K562 (cell line): ENCODE measurements at regions not wholly inside any gene's neighbourhood (a gene's known extent, or its start where the extent isn't known, plus 50 kb on each side); places are given as distances from the start of the nearest gene placed in this dataset.
"Not testable (repeated sequence)": the region's sequence is repeated elsewhere in the genome, so short reads cannot be mapped to it uniquely, and the experiment has no call there.

Experiments used
- ATAC-seq: fragments of 200-7000 bp; cut with Tn5 transposase; 3 replicates; pipeline ENCODE4 v1.9.1; 2020; ENCODE audit warnings: moderate library complexity
- BruUV-seq: library from RNA; stranded (reverse); fragments of 400-500 nt; replicated peaks from 2 replicates; lab custom pipeline; 2021; lab: Mats Ljungman, UMichigan
- CTCF ChIA-PET: fragments of 300-600 bp; formaldehyde crosslinking; extraction: SDS; loops from one replicate; lab custom pipeline; 2021; ENCODE audit warnings: low intra/inter-chr PET ratio; lab: Yijun Ruan, JAX
- POLR2A ChIA-PET: fragments of 300-600, 350-650 bp; sonication (Branson Sonifier 250); formaldehyde crosslinking; extraction: SDS; loops from one replicate; lab custom pipeline; 2021; ENCODE audit warnings: antibody characterized with exemption, inconsistent platforms; lab: Yijun Ruan, JAX
- DNase-seq, 4 experiments: peaks; one replicate each; pipeline versions ENCODE4 v3.0.0 to v3.0.0-alpha.2; 2011 to 2018; ENCODE audit warnings: low spot score in 3 of 4, mixed read lengths in 3 of 4; ENCODE audit errors: extremely low read depth in 1 of 4
- FAIRE-seq: peaks from 2 replicates; lab custom pipeline; 2011; peaks lifted over from hg19 to GRCh38; lab: Jason Lieb, UNC
- H2AFZ ChIP-seq: 2 replicates; pipeline ENCODE4 v1.6.0; 2011; ENCODE audit warnings: low read depth, low read length, control low read depth, inconsistent platforms
- H3K27ac ChIP-seq: fragments of 200-600 bp; 3 replicates; pipeline ENCODE4 v1.8.0; 2011; ENCODE audit warnings: low read depth, mild to moderate bottlenecking, control low read depth, inconsistent platforms, low read length, moderate library complexity, mixed read lengths; ENCODE audit errors: extremely low read depth
- H3K27me3 ChIP-seq, 2 experiments: fragments of 300-600 bp in 1 of 2; 2 replicates in 1 of 2; 3 replicates in 1 of 2; pipeline versions ENCODE4 v1.6.0 to v1.8.0; 2011; ENCODE audit warnings: inconsistent platforms in 2 of 2, low read length in 2 of 2, mild to moderate bottlenecking in 1 of 2, mixed read lengths in 1 of 2, moderate library complexity in 1 of 2; ENCODE audit not compliant: control insufficient read depth in 2 of 2, insufficient read depth in 2 of 2
- H3K36me3 ChIP-seq: fragments of 300-600 bp; 3 replicates; pipeline ENCODE4 v1.8.0; 2011; ENCODE audit warnings: mild to moderate bottlenecking, low read length, inconsistent platforms; ENCODE audit not compliant: control insufficient read depth, insufficient read depth
- H3K4me1 ChIP-seq, 2 experiments: fragments of 200-600 bp in 1 of 2; replicated peaks in 1 of 2; 2 replicates in 1 of 2; 3 replicates in 1 of 2; pipeline versions ENCODE4 v1.5.1 to v1.8.0; 2011; ENCODE audit warnings: inconsistent platforms in 2 of 2, low read length in 2 of 2, mild to moderate bottlenecking in 1 of 2, mixed read lengths in 1 of 2, moderate library complexity in 1 of 2; ENCODE audit not compliant: control insufficient read depth in 2 of 2, insufficient read depth in 2 of 2
- H3K4me2 ChIP-seq: 2 replicates; pipeline ENCODE4 v1.6.1; 2011; ENCODE audit warnings: low read length, control low read depth, inconsistent platforms, mixed read lengths; ENCODE audit not compliant: insufficient read depth
- H3K4me3 ChIP-seq: fragments of 200-600 bp; sonication (generic), shearing (Covaris generic); 2 replicates; pipeline ENCODE4 v1.5.1; 2016; ENCODE audit warnings: control low read depth, inconsistent platforms
- H3K79me2 ChIP-seq: fragments of 200-600 bp; 3 replicates; pipeline ENCODE4 v1.8.0; 2011; ENCODE audit warnings: low read length, inconsistent platforms; ENCODE audit not compliant: control insufficient read depth, insufficient read depth
- H3K9ac ChIP-seq, 2 experiments: 2 replicates each; pipeline versions ENCODE4 v1.6.0 to v1.6.1; 2011; ENCODE audit warnings: low read depth in 2 of 2, low read length in 2 of 2, control low read depth in 1 of 2, inconsistent platforms in 1 of 2, mild to moderate bottlenecking in 1 of 2, mixed read lengths in 1 of 2; ENCODE audit not compliant: insufficient read depth in 1 of 2
- H3K9me1 ChIP-seq: one replicate; pipeline ENCODE4 v1.6.0; 2011; ENCODE audit warnings: inconsistent platforms, mild to moderate bottlenecking, low read length, moderate library complexity; ENCODE audit not compliant: control insufficient read depth, insufficient read depth
- H3K9me3 ChIP-seq: replicated peaks from 2 replicates; pipeline ENCODE4 v1.5.1; 2011; ENCODE audit warnings: low read depth, low read length, inconsistent platforms; ENCODE audit not compliant: control insufficient read depth, insufficient read depth
- H4K20me1 ChIP-seq: replicated peaks from 2 replicates; pipeline ENCODE4 v1.6.1; 2011; ENCODE audit warnings: low read length, inconsistent platforms, mixed read lengths; ENCODE audit not compliant: control insufficient read depth, insufficient read depth
- BRD9 ChIP-seq: fragments of 450-650 bp; IDR thresholded peaks from 2 replicates; pipeline ENCODE4 v1.6.1; 2018; ENCODE audit warnings: low read depth; ENCODE audit not compliant: partially characterized antibody
- ETV6 ChIP-seq, 3 experiments: fragments of 150-350 bp in 1 of 3; sonication (generic) in 1 of 3; formaldehyde crosslinking in 1 of 3; IDR thresholded peaks; 2 replicates each; pipeline versions ENCODE4 v1.6.1 to v1.8.0; 2014 to 2022; ENCODE audit warnings: borderline replicate concordance in 2 of 3, low read depth in 2 of 3, antibody characterized with exemption in 1 of 3, low read length in 1 of 3, mild to moderate bottlenecking in 1 of 3, missing genetic modification reagents in 1 of 3
- HLTF ChIP-seq: fragments of 450-650 bp; IDR thresholded peaks from 2 replicates; pipeline ENCODE4 v1.6.1; 2016
- KDM4B ChIP-seq, 2 experiments: fragments of 450-650 bp in 1 of 2; sonication (generic) in 1 of 2; IDR thresholded peaks; 2 replicates each; pipeline ENCODE4 v1.6.1; 2016 to 2017; ENCODE audit warnings: borderline replicate concordance in 2 of 2, antibody characterized with exemption in 1 of 2, low read depth in 1 of 2, mild to moderate bottlenecking in 1 of 2
- SAFB ChIP-seq: fragments of 200-400 bp; formaldehyde crosslinking; IDR thresholded peaks from 2 replicates; pipeline ENCODE4 v1.6.1; 2017; ENCODE audit warnings: low read depth, low read length, borderline replicate concordance
- SMARCA4 ChIP-seq: fragments of 450-650 bp; IDR thresholded peaks from 2 replicates; pipeline ENCODE4 v1.6.1; 2016
- SP2 ChIP-seq: IDR thresholded peaks from 2 replicates; pipeline ENCODE4 v1.6.1; 2011; ENCODE audit warnings: mild to moderate bottlenecking, low read depth, low read length, moderate library complexity; ENCODE audit not compliant: poor library complexity, severe bottlenecking; ENCODE audit errors: extremely low read depth
- TSC22D4 ChIP-seq: fragments of 450-650 bp; IDR thresholded peaks from 2 replicates; pipeline ENCODE4 v1.6.1; 2016; ENCODE audit warnings: missing genetic modification characterization, missing biosample characterization, control low read depth
- ZNF311 ChIP-seq: fragments of 250-450 bp; sonication (Bioruptor Pico); IDR thresholded peaks from 2 replicates; pipeline ENCODE4 v1.4.0; 2020; ENCODE audit warnings: mild to moderate bottlenecking, moderate library complexity
- ZNF449 ChIP-seq: fragments of 250-450 bp; sonication (Bioruptor Pico); IDR thresholded peaks from 2 replicates; pipeline ENCODE4 v1.8.0; 2022; ENCODE audit warnings: moderate library complexity, mild to moderate bottlenecking, inconsistent platforms
- WGBS: fragments of 100-300 bp; shearing (Covaris generic); methylation state at CpG from one replicate; pipeline ENCODE4 v1.1.6; 2016; ENCODE audit warnings: low coverage, mixed read lengths; ENCODE audit not compliant: insufficient coverage; ENCODE audit errors: missing lambda C conversion rate; 5-methylcytosine and 5-hydroxymethylcytosine counted together
- in situ Hi-C: fragments of 300-500 bp; cut with MboI; formaldehyde crosslinking; loops from 4 replicates; pipeline ENCODE4 v1.15.0; 2018; ENCODE audit warnings: inconsistent platforms, mixed read lengths
- intact Hi-C: fragments of 100-400 bp; cut with micrococcal nuclease; formaldehyde crosslinking; loops from 2 replicates; pipeline ENCODE4 v1.14.2; 2022

GRCh38 chr18:5705393-5705792, 161.6 kb upstream of the EPB41L3 start (continued):
- no peak for TF ChIP-seq ETV6 (IDR thresholded peaks at IDR 0.05; ENCODE audit: borderline replicate concordance in 1 of 2, low read depth in 2 of 2, low read length in 1 of 2)
- TF ChIP-seq ETV6 (CRISPR knock-in tag; IDR thresholded peaks at IDR 0.05; ENCODE audit: borderline replicate concordance), result no peak
- no peak for TF ChIP-seq SAFB
- TF ChIP-seq, all 486 proteins: peak for 0

- H3K4me1 ChIP-seq, result no peaks in the 10 kb centered on the region
- TF ChIP-seq ZNF449 (CRISPR knock-in tag) (no peak), SP2 (no peak), ZNF311 (CRISPR knock-in tag) (no peak), SMARCA4 (no peak), TSC22D4 (tag) (no peak), BRD9 (no peak), HLTF (no peak), KDM4B (IDR thresholded peaks at IDR 0.05; ENCODE audit: borderline replicate concordance in 2 of 2, low read depth in 1 of 2) (no peak)
- intact Hi-C loops (no loop called here), in situ Hi-C loops (no loop called here)
- peaks cover 2% of the 10 kb centered on the region; the same call in 1 of the 2 replicates for H3K9me3 ChIP-seq
- BruUV-seq, result no TSS peak
- no peak overlapping the region for H3K4me3 ChIP-seq
- H3K27ac ChIP-seq, result no peak overlapping the region
- no peak overlapping the region for H3K9ac ChIP-seq
- H2AFZ ChIP-seq, result no peak overlapping the region
- ChIA-PET CTCF (no interaction called here), POLR2A (no interaction called here)
- no peaks in the 10 kb centered on the region for H3K27me3 ChIP-seq
- ATAC-seq (no peak), FAIRE-seq (no peak), DNase-seq (no peak)
- H3K79me2 ChIP-seq, result no peaks in the 10 kb centered on the region
- no peaks in the 10 kb centered on the region for H3K36me3 ChIP-seq
- H3K9me1 ChIP-seq, result no peaks in the 10 kb centered on the region
- H3K4me2 ChIP-seq, result no peak overlapping the region
- no peaks in the 10 kb centered on the region for H4K20me1 ChIP-seq
- 2% methylated on average over 4 of the region's 4 CpGs for WGBS
Measured at GRCh38 chr18:5704847-5705246, 161.1 kb upstream of the EPB41L3 start.

DNA sequence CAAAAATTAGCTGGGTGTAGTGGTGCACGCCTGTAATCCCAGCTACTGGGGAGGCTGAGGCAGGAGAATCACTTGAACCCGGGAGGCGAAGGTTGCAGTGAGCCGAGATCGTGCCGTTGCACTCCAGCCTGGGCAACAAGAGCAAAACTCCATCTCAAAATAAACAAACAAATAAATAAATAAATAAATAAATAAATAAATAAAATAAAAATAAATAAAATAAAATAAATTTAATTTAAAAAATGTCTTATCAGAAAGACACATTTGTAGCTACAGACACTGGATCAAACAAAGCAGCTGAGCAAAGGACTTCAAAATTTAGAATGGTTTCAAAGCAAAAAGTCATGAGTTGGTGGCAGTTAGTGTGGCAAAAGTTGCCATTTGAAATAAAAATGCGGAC, 158.2 kb upstream of the EPB41L3 start:
- H3K9ac ChIP-seq, H2AFZ ChIP-seq, H3K4me3 ChIP-seq, in situ Hi-C loops, H3K27me3 ChIP-seq, H3K36me3 ChIP-seq, H3K4me1 ChIP-seq, POLR2A ChIA-PET, H3K27ac ChIP-seq, intact Hi-C loops, H3K9me3 ChIP-seq, H3K79me2 ChIP-seq, H3K9me1 ChIP-seq, ATAC-seq, CTCF ChIA-PET, DNase-seq, H3K4me2 ChIP-seq, H4K20me1 ChIP-seq, BruUV-seq, FAIRE-seq: not testable (repeated sequence)
- 8% methylated on average over 2 of the region's 7 CpGs for WGBS
